ENCODE measurements at regions not wholly inside any gene's neighbourhood (a gene's known extent, or its start where the extent isn't known, plus 50 kb on each side); places are given as distances from the start of the nearest gene placed in this dataset.
"Not testable (repeated sequence)": the region's sequence is repeated elsewhere in the genome, so short reads cannot be mapped to it uniquely, and the experiment has no call there.

DNA sequence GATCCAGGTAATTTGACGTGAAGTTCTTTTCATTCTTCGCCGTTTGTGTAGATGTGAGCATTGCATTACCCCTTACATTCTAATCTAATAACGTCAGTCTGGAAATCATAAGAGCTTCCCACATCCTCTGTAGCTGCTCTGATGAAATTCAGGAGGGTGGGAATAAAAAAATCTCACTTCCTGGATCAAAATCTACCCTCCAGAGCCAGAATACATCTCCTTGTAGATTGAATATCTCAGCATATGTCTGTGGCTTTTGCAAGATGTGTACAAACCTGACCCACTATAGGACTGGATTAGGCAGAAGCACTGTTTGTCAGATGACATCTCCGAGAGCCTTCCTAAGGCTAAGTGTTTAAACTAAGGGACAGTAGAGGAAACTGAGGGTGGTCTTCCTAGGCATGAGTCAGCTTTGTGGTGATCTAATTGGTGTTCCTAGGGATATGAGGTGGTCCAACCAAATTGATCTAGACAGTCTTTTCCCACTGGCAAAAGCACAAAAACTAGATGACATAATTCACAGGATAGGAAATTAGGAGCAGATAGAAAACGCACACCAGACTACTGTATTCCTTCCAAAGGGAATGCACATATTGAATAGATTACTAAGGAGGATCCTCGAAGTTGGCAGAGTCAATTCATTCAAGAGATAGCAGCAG is 216.3 kb upstream of the LRTM1 start:
- TF ChIP-seq JUND (IDR thresholded peaks at IDR 0.05; ENCODE audit: low read depth), result no peak
- DNase-seq (ENCODE audit: low read depth in 1 of 2, low spot score in 1 of 2), result no peak
- in situ Hi-C loops (cut with HindIII; ENCODE audit: low pct_unique_long_range_greater_than_20kb, low sequenced_read_pairs), result no loop called here

DNA sequence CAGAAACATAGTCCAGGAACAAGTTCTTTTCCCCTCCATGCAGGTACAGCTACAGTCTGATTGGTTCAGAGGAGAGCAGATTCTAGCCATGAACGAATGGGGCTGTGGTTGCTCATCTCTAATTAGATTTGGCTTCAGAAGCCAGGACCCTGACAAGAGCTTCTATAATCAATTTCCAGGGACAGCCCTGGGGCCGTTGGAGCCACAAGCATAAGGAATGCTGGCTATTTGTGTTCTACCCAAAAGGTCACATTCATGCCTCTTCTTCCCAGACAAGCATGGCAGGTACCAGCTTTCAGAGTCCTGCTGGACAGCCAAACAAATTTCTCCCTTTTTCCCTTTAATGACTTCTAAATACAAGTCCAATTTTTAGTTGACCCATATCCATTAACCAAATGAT is 215.5 kb upstream of the LRTM1 start:
- in situ Hi-C loops (cut with HindIII; ENCODE audit: low pct_unique_long_range_greater_than_20kb, low sequenced_read_pairs), result no loop called here
- no peak for DNase-seq (ENCODE audit: low read depth in 1 of 2, low spot score in 1 of 2)
- no peak for TF ChIP-seq JUND (IDR thresholded peaks at IDR 0.05; ENCODE audit: low read depth)

DNA sequence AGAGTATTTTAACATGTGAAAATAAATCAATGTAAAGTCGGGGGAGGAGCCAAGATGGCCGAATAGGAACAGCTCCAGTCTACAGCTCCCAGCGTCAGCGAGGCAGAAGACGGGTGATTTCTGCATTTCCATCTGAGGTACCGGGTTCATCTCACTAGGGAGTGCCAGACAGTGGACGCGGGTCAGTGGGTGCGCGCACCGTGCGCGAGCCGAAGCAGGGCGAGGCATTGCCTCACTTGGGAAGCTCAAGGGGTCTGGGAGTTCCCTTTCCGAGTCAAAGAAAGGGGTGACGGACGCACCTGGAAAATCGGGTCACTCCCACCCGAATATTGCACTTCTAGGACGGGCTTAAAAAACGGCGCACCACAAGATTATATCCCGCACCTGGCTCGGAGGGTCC is 208.4 kb upstream of the LRTM1 start:
- DNase-seq (ENCODE audit: low read depth in 1 of 2, low spot score in 1 of 2); in situ Hi-C loops (cut with HindIII; ENCODE audit: low pct_unique_long_range_greater_than_20kb, low sequenced_read_pairs): not testable (repeated sequence)

DNA sequence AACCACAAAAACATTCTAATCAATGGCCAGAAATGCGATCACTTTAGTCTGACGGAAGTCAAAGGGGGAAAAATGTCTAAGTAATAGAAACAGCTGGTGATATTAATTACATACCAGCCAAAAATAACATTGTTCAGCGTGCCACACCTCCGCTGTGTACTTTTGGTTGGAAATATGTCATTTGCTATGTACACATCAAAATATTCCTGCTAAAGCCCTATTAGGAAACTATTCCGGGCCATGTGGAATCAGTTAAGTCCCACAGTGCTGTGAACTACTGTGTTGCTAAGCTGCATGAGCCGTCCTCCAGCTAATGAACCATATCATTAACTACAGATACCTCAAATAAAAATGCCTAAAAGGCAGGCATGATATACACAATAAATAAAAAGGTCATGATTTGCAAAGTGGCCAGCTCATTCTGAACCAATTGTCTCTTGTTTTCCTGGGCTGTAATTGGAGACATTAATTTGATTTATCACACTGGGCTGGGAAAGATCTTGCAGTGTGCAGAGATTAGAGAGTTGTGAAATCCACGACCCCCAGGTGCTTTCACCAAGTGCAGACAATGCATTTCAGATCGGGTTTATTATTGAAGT is 200.5 kb upstream of the LRTM1 start:
- TF ChIP-seq JUND (IDR thresholded peaks at IDR 0.05; ENCODE audit: low read depth), result no peak
- in situ Hi-C loops (cut with HindIII; ENCODE audit: low pct_unique_long_range_greater_than_20kb, low sequenced_read_pairs), result no loop called here
- DNase-seq (ENCODE audit: low read depth in 1 of 2, low spot score in 1 of 2), result no peak

DNA sequence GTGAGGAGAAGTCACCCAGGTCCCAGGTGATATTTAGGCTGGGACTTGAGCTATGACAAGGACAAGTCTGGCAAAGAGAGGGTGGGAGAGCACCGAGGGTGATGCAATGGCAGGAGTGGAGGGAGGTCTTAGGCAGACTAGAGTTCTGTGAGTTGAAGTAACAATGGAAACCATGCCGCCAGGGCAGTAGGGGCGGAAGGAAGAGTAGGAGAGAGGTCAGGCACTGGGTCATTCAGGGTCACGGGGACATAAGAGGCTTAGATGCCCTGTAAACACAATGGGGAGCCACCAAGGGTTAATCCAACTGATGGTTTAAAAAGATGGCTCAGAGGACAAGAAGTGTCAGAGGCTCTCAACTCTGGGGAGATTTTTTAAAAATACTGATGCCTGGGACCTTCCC is 199.7 kb upstream of the LRTM1 start:
- in situ Hi-C loops (cut with HindIII; ENCODE audit: low pct_unique_long_range_greater_than_20kb, low sequenced_read_pairs), result no loop called here
- TF ChIP-seq JUND (IDR thresholded peaks at IDR 0.05; ENCODE audit: low read depth), result no peak

DNA sequence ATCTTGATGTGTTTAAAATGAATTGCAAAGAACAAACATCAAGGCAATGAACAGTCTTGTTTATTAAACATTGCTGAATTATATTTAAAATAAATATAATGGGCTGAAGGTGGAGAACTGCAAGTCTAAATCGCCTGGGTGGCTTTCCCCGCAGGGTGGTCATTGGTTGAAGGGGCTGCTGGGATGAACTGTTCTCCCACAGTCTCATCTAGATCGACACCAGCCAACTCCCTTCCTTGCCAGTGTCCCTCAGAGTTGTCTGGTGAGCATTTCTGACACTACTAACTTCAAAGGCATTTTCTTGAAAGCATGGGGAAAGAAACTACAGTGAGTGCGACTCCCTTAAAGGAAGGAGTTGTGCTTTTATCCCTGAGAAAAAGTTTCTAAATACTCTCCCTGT is 196.5 kb upstream of the LRTM1 start:
- no peak for TF ChIP-seq JUND (IDR thresholded peaks at IDR 0.05; ENCODE audit: low read depth)
- DNase-seq (ENCODE audit: low read depth in 1 of 2, low spot score in 1 of 2), result no peak
- in situ Hi-C loops (cut with HindIII; ENCODE audit: low pct_unique_long_range_greater_than_20kb, low sequenced_read_pairs), result no loop called here

More for the DNA sequence above, 199.7 kb upstream of the LRTM1 start:
- DNase-seq (ENCODE audit: low read depth in 1 of 2, low spot score in 1 of 2), result no peak
